ENCODE measurements at regions not wholly inside any gene's neighbourhood (a gene's known extent, or its start where the extent isn't known, plus 50 kb on each side); places are given as distances from the start of the nearest gene placed in this dataset.

- Histone ChIP-seq H3K36me3 (no peaks in the 10 kb centered on the region), H3K4me3 (no peak overlapping the region), H3K4me1 (no peaks in the 10 kb centered on the region), H3K27me3 (no peaks in the 10 kb centered on the region), H3K9me3 (no peaks in the 10 kb centered on the region), H3K27ac (no peak overlapping the region)
- DNase-seq: no peak
- TF ChIP-seq CTCF (IDR thresholded peaks at IDR 0.05): no peak
- intact Hi-C loops (cut with DNase I; ENCODE audit: low total_unique reads): no loop called here
Measured at GRCh38 chr4:141497627-141498026, 138.8 kb upstream of the IL15 start.

- no peak overlapping the region for H3K27ac ChIP-seq
- no peak for TF ChIP-seq CTCF (IDR thresholded peaks at IDR 0.05)
- intact Hi-C loops (cut with DNase I; ENCODE audit: low total_unique reads): no loop called here
Measured at GRCh38 chr4:141499261-141499853, 137.0 kb upstream of the IL15 start.

GRCh38 chr4:141501395-141501794 is 135.0 kb upstream of the IL15 start:
- Histone ChIP-seq H3K4me1 (no peaks in the 10 kb centered on the region), H3K4me3 (no peak overlapping the region), H3K27ac (no peak overlapping the region), H3K36me3 (no peaks in the 10 kb centered on the region), H3K27me3 (no peaks in the 10 kb centered on the region), H3K9me3 (no peaks in the 10 kb centered on the region)
- no peak for TF ChIP-seq CTCF (IDR thresholded peaks at IDR 0.05)
- intact Hi-C loops (cut with DNase I; ENCODE audit: low total_unique reads): no loop called here
- DNase-seq: no peak

More at GRCh38 chr4:141499261-141499853, 137.0 kb upstream of the IL15 start:
- no peaks in the 10 kb centered on the region for H3K4me1 ChIP-seq
- H3K4me3 ChIP-seq: no peak overlapping the region
- H3K27me3 ChIP-seq: no peaks in the 10 kb centered on the region
- H3K9me3 ChIP-seq: no peaks in the 10 kb centered on the region
- DNase-seq: no peak
- H3K36me3 ChIP-seq: no peaks in the 10 kb centered on the region

- no peak for DNase-seq
- no peak for TF ChIP-seq CTCF (IDR thresholded peaks at IDR 0.05)
- Histone ChIP-seq H3K4me3 (no peak overlapping the region), H3K27me3 (no peaks in the 10 kb centered on the region), H3K36me3 (no peaks in the 10 kb centered on the region), H3K27ac (no peak overlapping the region), H3K4me1 (no peaks in the 10 kb centered on the region), H3K9me3 (no peaks in the 10 kb centered on the region)
- intact Hi-C loops (cut with DNase I; ENCODE audit: low total_unique reads): no loop called here
Measured at GRCh38 chr4:141501931-141502330, 134.5 kb upstream of the IL15 start.

- intact Hi-C loops (cut with DNase I; ENCODE audit: low total_unique reads): no loop called here
- no peak for TF ChIP-seq CTCF (IDR thresholded peaks at IDR 0.05)
- no peak overlapping the region for H3K27ac ChIP-seq
- H3K4me1 ChIP-seq: no peaks in the 10 kb centered on the region
- H3K27me3 ChIP-seq: no peaks in the 10 kb centered on the region
- no peak for DNase-seq
- H3K4me3 ChIP-seq: no peak overlapping the region
- no peaks in the 10 kb centered on the region for H3K36me3 ChIP-seq
- no peaks in the 10 kb centered on the region for H3K9me3 ChIP-seq
Measured at GRCh38 chr4:141502755-141503154, 133.6 kb upstream of the IL15 start.

- no peaks in the 10 kb centered on the region for H3K4me1 ChIP-seq
- DNase-seq: no peak
- H3K27ac ChIP-seq: no peak overlapping the region
- no peak for TF ChIP-seq CTCF (IDR thresholded peaks at IDR 0.05)
- H3K36me3 ChIP-seq: no peaks in the 10 kb centered on the region
- intact Hi-C loops (cut with DNase I; ENCODE audit: low total_unique reads): no loop called here
- H3K9me3 ChIP-seq: no peaks in the 10 kb centered on the region
- no peaks in the 10 kb centered on the region for H3K27me3 ChIP-seq
- no peak overlapping the region for H3K4me3 ChIP-seq
Measured at GRCh38 chr4:141503260-141503659, 133.1 kb upstream of the IL15 start.
